ENCODE measurements at regions not wholly inside any gene's neighbourhood (a gene's known extent, or its start where the extent isn't known, plus 50 kb on each side); places are given as distances from the start of the nearest gene placed in this dataset.

DNA sequence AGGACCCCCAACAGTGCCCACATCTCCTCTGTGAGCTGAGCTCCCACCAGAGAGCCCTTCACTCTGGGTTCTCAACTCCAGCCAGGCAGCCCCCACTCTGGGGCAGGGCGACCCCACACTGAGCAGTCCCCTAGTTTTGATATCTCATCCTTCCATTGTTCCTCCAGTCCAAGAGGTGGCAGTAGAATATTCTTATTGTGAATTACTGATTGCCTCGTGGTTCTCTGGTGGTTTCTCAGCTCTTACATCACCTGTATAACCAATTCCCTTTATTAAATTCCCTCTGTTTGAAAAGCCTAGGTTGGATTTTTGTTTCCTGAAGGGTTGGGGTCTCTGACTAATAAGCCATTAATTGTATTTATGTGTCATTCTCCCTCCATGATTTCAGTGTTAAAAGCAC lies 407.5 kb downstream of the SETD4 start (continued):
- TF ChIP-seq ZNF48 (tag by site-specific recombination; IDR thresholded peaks at IDR 0.05): no peak

DNA sequence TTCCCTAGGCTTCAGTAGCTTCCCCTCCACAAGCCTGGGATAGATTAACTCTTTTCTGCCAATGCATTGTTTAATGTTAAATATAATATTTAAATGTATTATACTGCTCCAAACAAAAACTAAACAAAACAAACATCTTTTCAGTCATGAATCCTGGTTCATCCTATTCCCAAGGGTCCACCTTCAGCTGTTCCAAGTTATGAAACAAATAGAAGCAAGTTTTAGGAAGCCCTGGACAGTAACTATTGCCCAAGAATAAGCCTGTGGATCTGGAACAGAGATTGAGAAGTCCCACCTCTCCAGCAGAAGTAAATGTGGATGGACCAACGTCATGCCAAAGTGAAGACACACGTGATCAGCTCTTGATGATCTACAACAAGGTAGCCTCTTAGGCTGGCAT lies 408.1 kb downstream of the SETD4 start:
- Histone ChIP-seq H3K4me1 (ENCODE audit: control insufficient read depth, insufficient read depth, low read length) (no peaks in the 10 kb centered on the region), H3K9me3 (ENCODE audit: control insufficient read depth, insufficient read depth, low read depth, low read length) (no peaks in the 10 kb centered on the region), H3K27ac (ENCODE audit: extremely low read depth, low read depth, low read length) (no peak overlapping the region), H3K36me3 (ENCODE audit: control insufficient read depth in 2 of 2, insufficient read depth in 1 of 2, low read length in 2 of 2) (no peaks in the 10 kb centered on the region), H3K4me3 (ENCODE audit: low read depth, low read length) (no peak overlapping the region)
- POLR2A ChIA-PET: no interaction called here
- TF ChIP-seq ZFP3 (tag by site-specific recombination; IDR thresholded peaks at IDR 0.05; ENCODE audit: low read depth) (no peak), ZNF555 (tag by site-specific recombination; conservative IDR thresholded peaks at IDR 0.05) (no peak), ZNF335 (tag by site-specific recombination; conservative IDR thresholded peaks at IDR 0.05) (no peak), SETDB1 (IDR thresholded peaks at IDR 0.05; ENCODE audit: insufficient read length, low read length) (no peak), ZNF121 (tag by site-specific recombination; IDR thresholded peaks at IDR 0.05) (no peak), ZNF202 (tag by site-specific recombination; IDR thresholded peaks at IDR 0.05; ENCODE audit: borderline replicate concordance) (no peak), PRDM1 (tag by site-specific recombination; IDR thresholded peaks at IDR 0.05) (no peak), ZNF521 (tag by site-specific recombination; IDR thresholded peaks at IDR 0.05) (no peak), GFI1B (tag by site-specific recombination; IDR thresholded peaks at IDR 0.05) (no peak), ZNF341 (tag by site-specific recombination; IDR thresholded peaks at IDR 0.05; ENCODE audit: low read depth) (no peak), OVOL3 (tag by site-specific recombination; IDR thresholded peaks at IDR 0.05) (no peak), KLF16 (tag by site-specific recombination; IDR thresholded peaks at IDR 0.05) (no peak), ZNF549 (tag by site-specific recombination; IDR thresholded peaks at IDR 0.05) (no peak), ZNF677 (tag by site-specific recombination; IDR thresholded peaks at IDR 0.05) (no peak), ZFP69B (tag by site-specific recombination; IDR thresholded peaks at IDR 0.05) (no peak), ZNF155 (tag by site-specific recombination; IDR thresholded peaks at IDR 0.05) (no peak), ZNF174 (tag by site-specific recombination; IDR thresholded peaks at IDR 0.05) (no peak), KLF7 (tag by site-specific recombination; IDR thresholded peaks at IDR 0.05; ENCODE audit: borderline replicate concordance) (no peak)
- CTCF ChIA-PET: interaction anchor here (0.5 to 0.8 kb wide), 3 partner anchors 280 to 953 kb away, joined by 3 read pairs; no protein-coding TSS in a partner anchor

DNA sequence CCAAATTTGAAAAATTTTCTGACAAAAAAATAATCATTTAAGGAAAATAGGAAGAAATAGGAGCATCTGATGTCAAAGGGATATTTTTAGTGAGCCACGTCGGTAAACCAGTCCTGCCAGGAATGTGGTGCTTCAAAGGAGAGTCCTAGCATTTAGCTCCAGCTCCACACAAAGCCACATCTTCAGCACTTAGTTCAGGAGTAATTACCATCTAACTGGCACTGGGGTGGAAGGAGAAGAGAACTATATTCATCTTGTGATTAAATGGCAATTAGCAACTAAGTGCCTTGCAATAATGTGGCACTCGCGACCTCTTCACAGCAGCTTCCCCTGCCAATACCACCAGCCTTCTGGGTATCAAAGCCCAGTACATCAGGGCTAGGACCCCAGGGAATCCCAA lies 409.1 kb downstream of the SETD4 start:
- no peak overlapping the region for H3K27ac ChIP-seq (ENCODE audit: extremely low read depth, low read depth, low read length)
- no peaks in the 10 kb centered on the region for H3K4me1 ChIP-seq (ENCODE audit: control insufficient read depth, insufficient read depth, low read length)
- CTCF ChIA-PET: interaction anchor here (0.7 kb wide), 1 partner anchor 67 kb away, joined by 3 read pairs; no protein-coding TSS in a partner anchor
- H3K36me3 ChIP-seq (ENCODE audit: control insufficient read depth in 2 of 2, insufficient read depth in 1 of 2, low read length in 2 of 2): no peaks in the 10 kb centered on the region
- no peak overlapping the region for H3K4me3 ChIP-seq (ENCODE audit: low read depth, low read length)
- H3K9me3 ChIP-seq (ENCODE audit: control insufficient read depth, insufficient read depth, low read depth, low read length): no peaks in the 10 kb centered on the region
- POLR2A ChIA-PET: no interaction called here
- TF ChIP-seq ZNF654 (tag by site-specific recombination; IDR thresholded peaks at IDR 0.05; ENCODE audit: low read depth): no peak
- no peak for TF ChIP-seq ZNF274 (IDR thresholded peaks at IDR 0.05; ENCODE audit: low read length)
- no peak for TF ChIP-seq ZNF274 (tag by site-specific recombination; IDR thresholded peaks at IDR 0.05; ENCODE audit: borderline replicate concordance)
- TF ChIP-seq ZNF837 (tag by site-specific recombination; IDR thresholded peaks at IDR 0.05): no peak
- TF ChIP-seq GLIS2 (tag by site-specific recombination; IDR thresholded peaks at IDR 0.05): no peak
- no peak for TF ChIP-seq ZNF768 (tag by site-specific recombination; IDR thresholded peaks at IDR 0.05)
- TF ChIP-seq ZNF239 (tag by site-specific recombination; IDR thresholded peaks at IDR 0.05): no peak
- TF ChIP-seq HOXA7 (CRISPR knock-in tag; IDR thresholded peaks at IDR 0.05; ENCODE audit: borderline replicate concordance): no peak
- no peak for TF ChIP-seq BCL11B (tag by site-specific recombination; IDR thresholded peaks at IDR 0.05; ENCODE audit: low read depth)
- TF ChIP-seq ZNF121 (tag by site-specific recombination; IDR thresholded peaks at IDR 0.05): no peak
- TF ChIP-seq ZBTB7A (tag by site-specific recombination; IDR thresholded peaks at IDR 0.05; ENCODE audit: low read depth): no peak
- TF ChIP-seq, protein P1, sequence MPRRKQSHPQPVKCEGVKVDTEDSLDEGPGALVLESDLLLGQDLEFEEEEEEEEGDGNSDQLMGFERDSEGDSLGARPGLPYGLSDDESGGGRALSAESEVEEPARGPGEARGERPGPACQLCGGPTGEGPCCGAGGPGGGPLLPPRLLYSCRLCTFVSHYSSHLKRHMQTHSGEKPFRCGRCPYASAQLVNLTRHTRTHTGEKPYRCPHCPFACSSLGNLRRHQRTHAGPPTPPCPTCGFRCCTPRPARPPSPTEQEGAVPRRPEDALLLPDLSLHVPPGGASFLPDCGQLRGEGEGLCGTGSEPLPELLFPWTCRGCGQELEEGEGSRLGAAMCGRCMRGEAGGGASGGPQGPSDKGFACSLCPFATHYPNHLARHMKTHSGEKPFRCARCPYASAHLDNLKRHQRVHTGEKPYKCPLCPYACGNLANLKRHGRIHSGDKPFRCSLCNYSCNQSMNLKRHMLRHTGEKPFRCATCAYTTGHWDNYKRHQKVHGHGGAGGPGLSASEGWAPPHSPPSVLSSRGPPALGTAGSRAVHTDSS (tag by site-specific recombination; IDR thresholded peaks at IDR 0.05): no peak
- no peak for TF ChIP-seq ZNF266 (tag by site-specific recombination; IDR thresholded peaks at IDR 0.05; ENCODE audit: low read depth)
- TF ChIP-seq ZNF791 (tag by site-specific recombination; IDR thresholded peaks at IDR 0.05): no peak

All from HEK293 (cell line).